ENCODE measurements at regions not wholly inside any gene's neighbourhood (a gene's known extent, or its start where the extent isn't known, plus 50 kb on each side); places are given as distances from the start of the nearest gene placed in this dataset.

DNA sequence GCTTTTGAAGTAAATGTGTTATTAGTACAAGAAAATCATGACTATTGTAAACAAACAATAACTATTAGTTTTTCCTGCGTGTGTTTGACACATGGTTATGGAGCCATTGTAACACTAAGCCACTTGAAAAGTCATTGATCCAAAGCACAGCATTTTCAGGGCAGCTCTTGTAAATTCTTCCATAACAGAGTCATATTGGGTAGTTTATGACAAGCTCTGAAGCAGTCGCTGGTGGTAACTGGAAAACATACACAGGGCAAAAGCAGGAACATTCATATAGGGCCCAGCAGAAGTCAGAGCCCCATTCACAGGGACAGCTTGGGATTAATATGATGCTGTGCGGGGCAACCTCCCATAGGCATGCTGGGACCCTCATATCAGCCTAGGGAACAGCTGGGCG lies 483.2 kb upstream of the PTBP2 start:
- Histone ChIP-seq H3K27ac (ENCODE audit: insufficient read depth, low read depth, low read length) (no peak overlapping the region), H3K4me3 (replicated peaks in 1 of 3; ENCODE audit: insufficient read depth in 1 of 3, low read depth in 1 of 3, low read length in 3 of 3) (no peak overlapping the region), H3K9me1 (replicated peaks; ENCODE audit: control insufficient read depth, extremely low read depth, insufficient read depth, low read length) (no peaks in the 10 kb centered on the region), H3K4me1 (ENCODE audit: control insufficient read depth, extremely low read depth, insufficient read depth, low read length) (peaks cover 3% of the 10 kb centered on the region), H3K9ac (replicated peaks; ENCODE audit: extremely low read depth, insufficient read depth, low read length) (no peak overlapping the region), H4K20me1 (replicated peaks; ENCODE audit: control insufficient read depth, extremely low read depth, insufficient read depth, low read length) (no peaks in the 10 kb centered on the region), H2AFZ (ENCODE audit: low read depth, low read length) (no peak overlapping the region), H3K27me3 (ENCODE audit: control insufficient read depth in 2 of 2, insufficient read depth in 2 of 2, low read length in 2 of 2) (peaks cover 2% of the 10 kb centered on the region in 2 experiments), H3K9me3 (replicated peaks; ENCODE audit: control insufficient read depth, insufficient read depth, low read length) (no peaks in the 10 kb centered on the region), H3K4me2 (ENCODE audit: insufficient read depth, low read length) (no peak overlapping the region), H3K36me3 (ENCODE audit: control insufficient read depth in 2 of 2, extremely low read depth in 1 of 2, insufficient read depth in 2 of 2, low read length in 2 of 2) (no peaks in the 10 kb centered on the region), H3K79me2 (ENCODE audit: control insufficient read depth, insufficient read depth, low read length) (no peaks in the 10 kb centered on the region)
- TF ChIP-seq POLR2A (IDR thresholded peaks at IDR 0.05; ENCODE audit: low read depth, low read length) = no peak
- TF ChIP-seq, protein P1, sequence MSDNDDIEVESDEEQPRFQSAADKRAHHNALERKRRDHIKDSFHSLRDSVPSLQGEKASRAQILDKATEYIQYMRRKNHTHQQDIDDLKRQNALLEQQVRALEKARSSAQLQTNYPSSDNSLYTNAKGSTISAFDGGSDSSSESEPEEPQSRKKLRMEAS (IDR thresholded peaks at IDR 0.05; ENCODE audit: insufficient read depth, insufficient read length) = no peak
- TF ChIP-seq JUN (IDR thresholded peaks at IDR 0.05; ENCODE audit: borderline replicate concordance, insufficient read depth, insufficient read length, low read depth) = no peak
- TF ChIP-seq, protein P2, sequence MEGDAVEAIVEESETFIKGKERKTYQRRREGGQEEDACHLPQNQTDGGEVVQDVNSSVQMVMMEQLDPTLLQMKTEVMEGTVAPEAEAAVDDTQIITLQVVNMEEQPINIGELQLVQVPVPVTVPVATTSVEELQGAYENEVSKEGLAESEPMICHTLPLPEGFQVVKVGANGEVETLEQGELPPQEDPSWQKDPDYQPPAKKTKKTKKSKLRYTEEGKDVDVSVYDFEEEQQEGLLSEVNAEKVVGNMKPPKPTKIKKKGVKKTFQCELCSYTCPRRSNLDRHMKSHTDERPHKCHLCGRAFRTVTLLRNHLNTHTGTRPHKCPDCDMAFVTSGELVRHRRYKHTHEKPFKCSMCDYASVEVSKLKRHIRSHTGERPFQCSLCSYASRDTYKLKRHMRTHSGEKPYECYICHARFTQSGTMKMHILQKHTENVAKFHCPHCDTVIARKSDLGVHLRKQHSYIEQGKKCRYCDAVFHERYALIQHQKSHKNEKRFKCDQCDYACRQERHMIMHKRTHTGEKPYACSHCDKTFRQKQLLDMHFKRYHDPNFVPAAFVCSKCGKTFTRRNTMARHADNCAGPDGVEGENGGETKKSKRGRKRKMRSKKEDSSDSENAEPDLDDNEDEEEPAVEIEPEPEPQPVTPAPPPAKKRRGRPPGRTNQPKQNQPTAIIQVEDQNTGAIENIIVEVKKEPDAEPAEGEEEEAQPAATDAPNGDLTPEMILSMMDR (IDR thresholded peaks at IDR 0.05; ENCODE audit: extremely low read depth in 1 of 2, insufficient read depth in 1 of 2, low read depth in 1 of 2, low read length in 2 of 2) = no peak
- no peak for TF ChIP-seq POLR2AphosphoS5 (IDR thresholded peaks at IDR 0.05; ENCODE audit: insufficient read depth, low read depth, low read length)
- no peak for TF ChIP-seq MYC (IDR thresholded peaks at IDR 0.05; ENCODE audit: low read depth, low read length)
- TF ChIP-seq GATA2 (IDR thresholded peaks at IDR 0.05; ENCODE audit: insufficient read depth, insufficient read length, low read depth, low read length) = no peak
- TF ChIP-seq FOS (IDR thresholded peaks at IDR 0.05; ENCODE audit: borderline replicate concordance, insufficient read depth, low read length) = no peak
- no peak for TF ChIP-seq EZH2 (IDR thresholded peaks at IDR 0.05; ENCODE audit: borderline replicate concordance, low read depth, low read length, severe bottlenecking)
- ChIA-PET POLR2A (no interaction called here), CTCF (no interaction called here)
- BruUV-seq (replicated peaks) = no TSS peak
- DNase-seq (ENCODE audit: low read depth, low spot score) = no peak
- dilution Hi-C loops (cut with MboI; ENCODE audit: extremely low pct_ligation_motif_present, low sequenced_read_pairs) = no loop called here
- FAIRE-seq = no peak
- intact Hi-C loops (cut with micrococcal nuclease) = loop anchor here (5.0 to 10.0 kb wide), 3 partner anchors 149 to 1814 kb away; no protein-coding TSS in a partner anchor

Data from endothelial cell of umbilical vein (primary cell).